HG03196 (cell line): ENCODE measurements at regions not wholly inside any gene's neighbourhood (a gene's known extent, or its start where the extent isn't known, plus 50 kb on each side); places are given as distances from the start of the nearest gene placed in this dataset.

Experiments
- ATAC-seq: cut with Tn5 transposase; IDR thresholded peaks from one replicate; pipeline ENCODE4 v1.9.1; 2021; ENCODE audit not compliant: unreplicated experiment

- ATAC-seq: no peak
Measured at GRCh38 chr13:103130146-103130545, 63.9 kb upstream of the SLC10A2 start.
